GM23338 (cell line): ENCODE measurements at regions not wholly inside any gene's neighbourhood (a gene's known extent, or its start where the extent isn't known, plus 50 kb on each side); places are given as distances from the start of the nearest gene placed in this dataset.

Experiments
- ATAC-seq: fragments of 200-7000 bp; cut with Tn5 transposase; 3 replicates; pipeline ENCODE4 v1.9.1; 2020
- DNase-seq: peaks from one replicate; pipeline ENCODE4 v3.0.0-alpha.2; 2015; ENCODE audit warnings: low spot score
- H2AFZ ChIP-seq: fragments of 200-600 bp; sonication (generic); 2 replicates; pipeline ENCODE4 v1.8.0; 2016; ENCODE audit warnings: antibody characterized with exemption, mild to moderate bottlenecking, moderate library complexity
- H3F3A ChIP-seq: fragments of 200-600 bp; sonication (generic); replicated peaks from 2 replicates; pipeline ENCODE4 v1.8.0; 2017; ENCODE audit warnings: antibody characterized with exemption, mixed run types, low read depth
- H3K27ac ChIP-seq: fragments of 200-600 bp; sonication (generic); 2 replicates; pipeline ENCODE4 v1.6.1; 2016; ENCODE audit warnings: low read depth
- H3K27me3 ChIP-seq: fragments of 200-600 bp; sonication (generic); 2 replicates; pipeline ENCODE4 v1.8.0; 2016; ENCODE audit warnings: mild to moderate bottlenecking, mixed run types, moderate library complexity; ENCODE audit not compliant: insufficient read depth
- H3K36me3 ChIP-seq: fragments of 200-600 bp; sonication (generic); 2 replicates; pipeline ENCODE4 v1.8.0; 2016; ENCODE audit warnings: mild to moderate bottlenecking; ENCODE audit not compliant: insufficient read depth
- H3K4me1 ChIP-seq: fragments of 200-600 bp; sonication (generic); 2 replicates; pipeline ENCODE4 v1.8.0; 2016; ENCODE audit warnings: mild to moderate bottlenecking, moderate library complexity; ENCODE audit not compliant: insufficient read depth
- H3K4me2 ChIP-seq: fragments of 200-600 bp; sonication (generic); 2 replicates; pipeline ENCODE4 v1.7.1; 2017; ENCODE audit warnings: mixed run types
- H3K4me3 ChIP-seq: fragments of 200-600 bp; sonication (generic); 2 replicates; pipeline ENCODE4 v1.6.1; 2016; ENCODE audit warnings: mixed run types
- H3K79me2 ChIP-seq: fragments of 200-600 bp; sonication (generic); replicated peaks from 2 replicates; pipeline ENCODE4 v1.8.0; 2017; ENCODE audit warnings: mild to moderate bottlenecking; ENCODE audit not compliant: insufficient read depth
- H3K9me2 ChIP-seq: fragments of 200-600 bp; sonication (generic); 2 replicates; pipeline ENCODE4 v1.8.0; 2017; ENCODE audit not compliant: insufficient read depth
- H4K20me1 ChIP-seq: fragments of 200-600 bp; sonication (generic); replicated peaks from 2 replicates; pipeline ENCODE4 v1.8.0; 2017; ENCODE audit warnings: mild to moderate bottlenecking; ENCODE audit not compliant: insufficient read depth
- H3K27ac Mint-ChIP-seq: 2 replicates; pipeline ENCODE4 v1.8.0; 2020; ENCODE audit warnings: inconsistent platforms, mild to moderate bottlenecking, moderate library complexity, mixed read lengths
- H3K27me3 Mint-ChIP-seq: 3 replicates; pipeline ENCODE4 v1.8.0; 2022; ENCODE audit warnings: low read depth, mild to moderate bottlenecking, moderate library complexity, mixed read lengths, inconsistent platforms; ENCODE audit not compliant: insufficient read depth, poor library complexity
- H3K36me3 Mint-ChIP-seq: 3 replicates; pipeline ENCODE4 v1.8.0; 2021; ENCODE audit warnings: low read depth, mild to moderate bottlenecking, inconsistent platforms, moderate library complexity, mixed read lengths
- H3K4me1 Mint-ChIP-seq: 3 replicates; pipeline ENCODE4 v1.8.0; 2020; ENCODE audit warnings: mild to moderate bottlenecking, inconsistent platforms, mixed read lengths
- H3K4me3 Mint-ChIP-seq: 3 replicates; pipeline ENCODE4 v1.8.0; 2021; ENCODE audit warnings: moderate library complexity, mild to moderate bottlenecking, inconsistent platforms, mixed read lengths
- H3K9me3 Mint-ChIP-seq: 3 replicates; pipeline ENCODE4 v1.8.0; 2020; ENCODE audit warnings: moderate library complexity, mild to moderate bottlenecking, inconsistent platforms, mixed read lengths
- CREB1 ChIP-seq: fragments of 250-450 bp; sonication (Bioruptor Pico); IDR thresholded peaks from 2 replicates; pipeline ENCODE4 v1.5.0; 2020; ENCODE audit warnings: low read depth, mild to moderate bottlenecking, moderate library complexity
- EZH2 ChIP-seq: fragments of 200-600 bp; sonication (generic); IDR thresholded peaks from one replicate; pipeline ENCODE4 v1.8.0; 2017; ENCODE audit warnings: antibody characterized with exemption, mild to moderate bottlenecking, low read depth; ENCODE audit not compliant: unreplicated experiment
- EZH2phosphoT487 ChIP-seq: fragments of 200-600 bp; sonication (generic); IDR thresholded peaks from one replicate; pipeline ENCODE4 v1.8.1; 2018; ENCODE audit warnings: antibody characterized with exemption; ENCODE audit not compliant: unreplicated experiment
- JUNB ChIP-seq: IDR thresholded peaks from one replicate; pipeline ENCODE4 v1.6.1; 2016; ENCODE audit warnings: antibody characterized with exemption; ENCODE audit not compliant: unreplicated experiment
- NANOG ChIP-seq: IDR thresholded peaks from 2 replicates; pipeline ENCODE4 v1.6.1; 2016; ENCODE audit warnings: antibody characterized with exemption, borderline replicate concordance
- POLR2AphosphoS5 ChIP-seq: IDR thresholded peaks from 2 replicates; pipeline ENCODE4 v1.6.1; 2016; ENCODE audit warnings: antibody characterized with exemption, low read depth
- STAT1 ChIP-seq: IDR thresholded peaks from one replicate; pipeline ENCODE4 v1.6.1; 2016; ENCODE audit warnings: antibody characterized with exemption; ENCODE audit not compliant: unreplicated experiment
- ZNF114 ChIP-seq: fragments of 250-450 bp; sonication (Bioruptor Pico); IDR thresholded peaks from 2 replicates; pipeline ENCODE4 v1.5.0; 2020; ENCODE audit warnings: mild to moderate bottlenecking, moderate library complexity
- ZNF331 ChIP-seq: fragments of 250-450 bp; sonication (Bioruptor Pico); IDR thresholded peaks from 2 replicates; pipeline ENCODE4 v1.5.0; 2020; ENCODE audit warnings: low read depth, mild to moderate bottlenecking, moderate library complexity
- TF ChIP-seq, protein P1 (sequence below), 2 experiments: fragments of 200-600 bp in 1 of 2; sonication (generic) in 1 of 2; conservative IDR thresholded peaks; 2 replicates each; pipeline versions ENCODE4 v1.5.1 to v1.6.1; 2016 to 2017; ENCODE audit warnings: antibody characterized with exemption in 2 of 2, low read depth in 2 of 2, mild to moderate bottlenecking in 2 of 2, moderate library complexity in 1 of 2
- TF ChIP-seq, protein P2 (sequence below): IDR thresholded peaks from 2 replicates; pipeline ENCODE4 v1.6.1; 2016; ENCODE audit warnings: antibody characterized with exemption
- TF ChIP-seq, protein P3 (sequence below): IDR thresholded peaks from one replicate; pipeline ENCODE4 v1.6.1; 2018; ENCODE audit warnings: antibody characterized with exemption; ENCODE audit not compliant: unreplicated experiment
- TF ChIP-seq, protein P4 (sequence below): fragments of 250-450 bp; sonication (Bioruptor Pico); IDR thresholded peaks from 2 replicates; pipeline ENCODE4 v1.5.0; 2020; ENCODE audit warnings: mild to moderate bottlenecking, moderate library complexity

DNA sequence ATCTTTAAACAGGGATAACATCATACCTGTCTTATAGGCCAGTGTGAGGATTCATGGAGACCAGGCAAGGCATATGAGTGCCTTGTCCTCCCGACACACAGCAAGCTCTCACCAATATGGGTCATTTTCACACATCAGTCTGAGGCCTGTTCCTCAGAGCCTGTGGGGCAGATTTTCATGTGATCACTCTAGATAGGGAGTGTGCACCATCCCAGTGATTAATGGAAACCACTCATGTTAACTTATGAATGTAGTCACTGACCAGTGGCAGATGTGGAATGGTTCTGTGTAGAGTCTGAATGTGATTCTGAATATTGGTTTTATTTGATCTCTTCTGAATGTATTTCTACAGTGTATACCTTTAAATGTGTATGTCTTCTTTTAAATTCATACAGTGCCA, 219.7 kb upstream of the SFSWAP start:
- Histone ChIP-seq H3K36me3 (no peaks in the 10 kb centered on the region; the same call in 1 of the 2 replicates), H4K20me1 (no peaks in the 10 kb centered on the region), H3K27me3 (no peaks in the 10 kb centered on the region), H3K9me2 (0 out of 2 replicates have a peak, but pooled peaks cover 4% of the 10 kb centered on the region), H3K4me3 (no peak overlapping the region), H3K79me2 (no peaks in the 10 kb centered on the region), H3K27ac (no peak overlapping the region), H3F3A (no peaks in the 10 kb centered on the region), H2AFZ (no peak overlapping the region), H3K4me2 (no peak overlapping the region), H3K4me1 (no peaks in the 10 kb centered on the region)
- Mint-ChIP-seq H3K27me3 (no peaks in the 10 kb centered on the region), H3K36me3 (no peaks in the 10 kb centered on the region), H3K4me1 (no peaks in the 10 kb centered on the region), H3K4me3 (no peak overlapping the region), H3K27ac (no peak overlapping the region), H3K9me3 (no peaks in the 10 kb centered on the region)
- TF ChIP-seq, protein P1, sequence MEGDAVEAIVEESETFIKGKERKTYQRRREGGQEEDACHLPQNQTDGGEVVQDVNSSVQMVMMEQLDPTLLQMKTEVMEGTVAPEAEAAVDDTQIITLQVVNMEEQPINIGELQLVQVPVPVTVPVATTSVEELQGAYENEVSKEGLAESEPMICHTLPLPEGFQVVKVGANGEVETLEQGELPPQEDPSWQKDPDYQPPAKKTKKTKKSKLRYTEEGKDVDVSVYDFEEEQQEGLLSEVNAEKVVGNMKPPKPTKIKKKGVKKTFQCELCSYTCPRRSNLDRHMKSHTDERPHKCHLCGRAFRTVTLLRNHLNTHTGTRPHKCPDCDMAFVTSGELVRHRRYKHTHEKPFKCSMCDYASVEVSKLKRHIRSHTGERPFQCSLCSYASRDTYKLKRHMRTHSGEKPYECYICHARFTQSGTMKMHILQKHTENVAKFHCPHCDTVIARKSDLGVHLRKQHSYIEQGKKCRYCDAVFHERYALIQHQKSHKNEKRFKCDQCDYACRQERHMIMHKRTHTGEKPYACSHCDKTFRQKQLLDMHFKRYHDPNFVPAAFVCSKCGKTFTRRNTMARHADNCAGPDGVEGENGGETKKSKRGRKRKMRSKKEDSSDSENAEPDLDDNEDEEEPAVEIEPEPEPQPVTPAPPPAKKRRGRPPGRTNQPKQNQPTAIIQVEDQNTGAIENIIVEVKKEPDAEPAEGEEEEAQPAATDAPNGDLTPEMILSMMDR (conservative IDR thresholded peaks at IDR 0.05; ENCODE audit: low read depth in 2 of 2): no peak
- no peak for TF ChIP-seq EZH2
- TF ChIP-seq, protein P2, sequence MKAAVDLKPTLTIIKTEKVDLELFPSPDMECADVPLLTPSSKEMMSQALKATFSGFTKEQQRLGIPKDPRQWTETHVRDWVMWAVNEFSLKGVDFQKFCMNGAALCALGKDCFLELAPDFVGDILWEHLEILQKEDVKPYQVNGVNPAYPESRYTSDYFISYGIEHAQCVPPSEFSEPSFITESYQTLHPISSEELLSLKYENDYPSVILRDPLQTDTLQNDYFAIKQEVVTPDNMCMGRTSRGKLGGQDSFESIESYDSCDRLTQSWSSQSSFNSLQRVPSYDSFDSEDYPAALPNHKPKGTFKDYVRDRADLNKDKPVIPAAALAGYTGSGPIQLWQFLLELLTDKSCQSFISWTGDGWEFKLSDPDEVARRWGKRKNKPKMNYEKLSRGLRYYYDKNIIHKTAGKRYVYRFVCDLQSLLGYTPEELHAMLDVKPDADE: no peak
- no peak for TF ChIP-seq EZH2phosphoT487
- TF ChIP-seq ZNF331 (CRISPR knock-in tag): no peak
- no peak for TF ChIP-seq NANOG
- TF ChIP-seq POLR2AphosphoS5: no peak
- TF ChIP-seq, protein P3, sequence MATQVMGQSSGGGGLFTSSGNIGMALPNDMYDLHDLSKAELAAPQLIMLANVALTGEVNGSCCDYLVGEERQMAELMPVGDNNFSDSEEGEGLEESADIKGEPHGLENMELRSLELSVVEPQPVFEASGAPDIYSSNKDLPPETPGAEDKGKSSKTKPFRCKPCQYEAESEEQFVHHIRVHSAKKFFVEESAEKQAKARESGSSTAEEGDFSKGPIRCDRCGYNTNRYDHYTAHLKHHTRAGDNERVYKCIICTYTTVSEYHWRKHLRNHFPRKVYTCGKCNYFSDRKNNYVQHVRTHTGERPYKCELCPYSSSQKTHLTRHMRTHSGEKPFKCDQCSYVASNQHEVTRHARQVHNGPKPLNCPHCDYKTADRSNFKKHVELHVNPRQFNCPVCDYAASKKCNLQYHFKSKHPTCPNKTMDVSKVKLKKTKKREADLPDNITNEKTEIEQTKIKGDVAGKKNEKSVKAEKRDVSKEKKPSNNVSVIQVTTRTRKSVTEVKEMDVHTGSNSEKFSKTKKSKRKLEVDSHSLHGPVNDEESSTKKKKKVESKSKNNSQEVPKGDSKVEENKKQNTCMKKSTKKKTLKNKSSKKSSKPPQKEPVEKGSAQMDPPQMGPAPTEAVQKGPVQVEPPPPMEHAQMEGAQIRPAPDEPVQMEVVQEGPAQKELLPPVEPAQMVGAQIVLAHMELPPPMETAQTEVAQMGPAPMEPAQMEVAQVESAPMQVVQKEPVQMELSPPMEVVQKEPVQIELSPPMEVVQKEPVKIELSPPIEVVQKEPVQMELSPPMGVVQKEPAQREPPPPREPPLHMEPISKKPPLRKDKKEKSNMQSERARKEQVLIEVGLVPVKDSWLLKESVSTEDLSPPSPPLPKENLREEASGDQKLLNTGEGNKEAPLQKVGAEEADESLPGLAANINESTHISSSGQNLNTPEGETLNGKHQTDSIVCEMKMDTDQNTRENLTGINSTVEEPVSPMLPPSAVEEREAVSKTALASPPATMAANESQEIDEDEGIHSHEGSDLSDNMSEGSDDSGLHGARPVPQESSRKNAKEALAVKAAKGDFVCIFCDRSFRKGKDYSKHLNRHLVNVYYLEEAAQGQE: no peak
- TF ChIP-seq STAT1: no peak
- TF ChIP-seq, protein P4, sequence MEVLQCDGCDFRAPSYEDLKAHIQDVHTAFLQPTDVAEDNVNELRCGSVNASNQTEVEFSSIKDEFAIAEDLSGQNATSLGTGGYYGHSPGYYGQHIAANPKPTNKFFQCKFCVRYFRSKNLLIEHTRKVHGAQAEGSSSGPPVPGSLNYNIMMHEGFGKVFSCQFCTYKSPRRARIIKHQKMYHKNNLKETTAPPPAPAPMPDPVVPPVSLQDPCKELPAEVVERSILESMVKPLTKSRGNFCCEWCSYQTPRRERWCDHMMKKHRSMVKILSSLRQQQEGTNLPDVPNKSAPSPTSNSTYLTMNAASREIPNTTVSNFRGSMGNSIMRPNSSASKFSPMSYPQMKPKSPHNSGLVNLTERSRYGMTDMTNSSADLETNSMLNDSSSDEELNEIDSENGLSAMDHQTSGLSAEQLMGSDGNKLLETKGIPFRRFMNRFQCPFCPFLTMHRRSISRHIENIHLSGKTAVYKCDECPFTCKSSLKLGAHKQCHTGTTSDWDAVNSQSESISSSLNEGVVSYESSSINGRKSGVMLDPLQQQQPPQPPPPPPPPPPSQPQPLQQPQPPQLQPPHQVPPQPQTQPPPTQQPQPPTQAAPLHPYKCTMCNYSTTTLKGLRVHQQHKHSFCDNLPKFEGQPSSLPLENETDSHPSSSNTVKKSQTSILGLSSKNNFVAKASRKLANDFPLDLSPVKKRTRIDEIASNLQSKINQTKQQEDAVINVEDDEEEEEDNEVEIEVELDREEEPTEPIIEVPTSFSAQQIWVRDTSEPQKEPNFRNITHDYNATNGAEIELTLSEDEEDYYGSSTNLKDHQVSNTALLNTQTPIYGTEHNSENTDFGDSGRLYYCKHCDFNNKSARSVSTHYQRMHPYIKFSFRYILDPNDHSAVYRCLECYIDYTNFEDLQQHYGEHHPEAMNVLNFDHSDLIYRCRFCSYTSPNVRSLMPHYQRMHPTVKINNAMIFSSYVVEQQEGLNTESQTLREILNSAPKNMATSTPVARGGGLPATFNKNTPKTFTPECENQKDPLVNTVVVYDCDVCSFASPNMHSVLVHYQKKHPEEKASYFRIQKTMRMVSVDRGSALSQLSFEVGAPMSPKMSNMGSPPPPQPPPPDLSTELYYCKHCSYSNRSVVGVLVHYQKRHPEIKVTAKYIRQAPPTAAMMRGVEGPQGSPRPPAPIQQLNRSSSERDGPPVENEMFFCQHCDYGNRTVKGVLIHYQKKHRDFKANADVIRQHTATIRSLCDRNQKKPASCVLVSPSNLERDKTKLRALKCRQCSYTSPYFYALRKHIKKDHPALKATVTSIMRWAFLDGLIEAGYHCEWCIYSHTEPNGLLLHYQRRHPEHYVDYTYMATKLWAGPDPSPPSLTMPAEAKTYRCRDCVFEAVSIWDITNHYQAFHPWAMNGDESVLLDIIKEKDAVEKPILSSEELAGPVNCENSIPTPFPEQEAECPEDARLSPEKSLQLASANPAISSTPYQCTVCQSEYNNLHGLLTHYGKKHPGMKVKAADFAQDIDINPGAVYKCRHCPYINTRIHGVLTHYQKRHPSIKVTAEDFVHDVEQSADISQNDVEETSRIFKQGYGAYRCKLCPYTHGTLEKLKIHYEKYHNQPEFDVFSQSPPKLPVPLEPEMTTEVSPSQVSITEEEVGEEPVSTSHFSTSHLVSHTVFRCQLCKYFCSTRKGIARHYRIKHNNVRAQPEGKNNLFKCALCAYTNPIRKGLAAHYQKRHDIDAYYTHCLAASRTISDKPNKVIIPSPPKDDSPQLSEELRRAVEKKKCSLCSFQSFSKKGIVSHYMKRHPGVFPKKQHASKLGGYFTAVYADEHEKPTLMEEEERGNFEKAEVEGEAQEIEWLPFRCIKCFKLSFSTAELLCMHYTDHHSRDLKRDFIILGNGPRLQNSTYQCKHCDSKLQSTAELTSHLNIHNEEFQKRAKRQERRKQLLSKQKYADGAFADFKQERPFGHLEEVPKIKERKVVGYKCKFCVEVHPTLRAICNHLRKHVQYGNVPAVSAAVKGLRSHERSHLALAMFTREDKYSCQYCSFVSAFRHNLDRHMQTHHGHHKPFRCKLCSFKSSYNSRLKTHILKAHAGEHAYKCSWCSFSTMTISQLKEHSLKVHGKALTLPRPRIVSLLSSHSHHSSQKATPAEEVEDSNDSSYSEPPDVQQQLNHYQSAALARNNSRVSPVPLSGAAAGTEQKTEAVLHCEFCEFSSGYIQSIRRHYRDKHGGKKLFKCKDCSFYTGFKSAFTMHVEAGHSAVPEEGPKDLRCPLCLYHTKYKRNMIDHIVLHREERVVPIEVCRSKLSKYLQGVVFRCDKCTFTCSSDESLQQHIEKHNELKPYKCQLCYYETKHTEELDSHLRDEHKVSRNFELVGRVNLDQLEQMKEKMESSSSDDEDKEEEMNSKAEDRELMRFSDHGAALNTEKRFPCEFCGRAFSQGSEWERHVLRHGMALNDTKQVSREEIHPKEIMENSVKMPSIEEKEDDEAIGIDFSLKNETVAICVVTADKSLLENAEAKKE (CRISPR knock-in tag): no peak
- no peak for TF ChIP-seq JUNB
- TF ChIP-seq ZNF114 (CRISPR knock-in tag): no peak
- TF ChIP-seq CREB1: no peak
- no peak for DNase-seq
- ATAC-seq: no peak
